ENCODE measurements at regions not wholly inside any gene's neighbourhood (a gene's known extent, or its start where the extent isn't known, plus 50 kb on each side); places are given as distances from the start of the nearest gene placed in this dataset.

GRCh38 chr9:95780751-95781150 lies 94.7 kb upstream of the ERCC6L2 start:
- TF ChIP-seq, protein P1, sequence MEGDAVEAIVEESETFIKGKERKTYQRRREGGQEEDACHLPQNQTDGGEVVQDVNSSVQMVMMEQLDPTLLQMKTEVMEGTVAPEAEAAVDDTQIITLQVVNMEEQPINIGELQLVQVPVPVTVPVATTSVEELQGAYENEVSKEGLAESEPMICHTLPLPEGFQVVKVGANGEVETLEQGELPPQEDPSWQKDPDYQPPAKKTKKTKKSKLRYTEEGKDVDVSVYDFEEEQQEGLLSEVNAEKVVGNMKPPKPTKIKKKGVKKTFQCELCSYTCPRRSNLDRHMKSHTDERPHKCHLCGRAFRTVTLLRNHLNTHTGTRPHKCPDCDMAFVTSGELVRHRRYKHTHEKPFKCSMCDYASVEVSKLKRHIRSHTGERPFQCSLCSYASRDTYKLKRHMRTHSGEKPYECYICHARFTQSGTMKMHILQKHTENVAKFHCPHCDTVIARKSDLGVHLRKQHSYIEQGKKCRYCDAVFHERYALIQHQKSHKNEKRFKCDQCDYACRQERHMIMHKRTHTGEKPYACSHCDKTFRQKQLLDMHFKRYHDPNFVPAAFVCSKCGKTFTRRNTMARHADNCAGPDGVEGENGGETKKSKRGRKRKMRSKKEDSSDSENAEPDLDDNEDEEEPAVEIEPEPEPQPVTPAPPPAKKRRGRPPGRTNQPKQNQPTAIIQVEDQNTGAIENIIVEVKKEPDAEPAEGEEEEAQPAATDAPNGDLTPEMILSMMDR (conservative IDR thresholded peaks at IDR 0.05; ENCODE audit: low read depth, low read length) = no peak
- TF ChIP-seq EZH2 (IDR thresholded peaks at IDR 0.05; ENCODE audit: borderline replicate concordance, low read depth, low read length, poor library complexity, severe bottlenecking) = no peak

All from A673 (cell line).